Hindlimb muscle (tissue), 1 donor: ENCODE measurements at regions not wholly inside any gene's neighbourhood (a gene's known extent, or its start where the extent isn't known, plus 50 kb on each side); places are given as distances from the start of the nearest gene placed in this dataset.
A peak's percentile ranks its signal among the peaks of the same experiment; 100 is the strongest.

Experiments
- DNase-seq: peaks from one replicate; pipeline ENCODE4 v3.0.0-alpha.2; 2013

DNA sequence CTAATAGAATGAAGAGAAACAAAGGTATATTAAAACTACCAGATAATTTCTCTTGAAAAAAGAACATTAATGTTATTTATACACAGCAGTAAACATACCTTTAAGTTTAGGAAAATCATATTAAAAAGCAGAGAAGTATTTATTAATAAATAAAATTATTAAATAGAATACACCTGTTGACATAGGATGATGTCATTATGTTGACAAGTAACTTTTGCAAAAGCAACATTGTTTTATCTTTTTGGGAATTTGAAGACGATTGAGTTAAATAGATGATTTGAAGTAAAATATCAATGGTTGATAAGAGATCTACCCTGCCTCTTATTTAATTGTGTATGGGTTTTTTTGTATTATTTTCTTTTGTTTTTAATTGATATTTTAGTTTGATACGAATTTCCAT is 711.1 kb upstream of the NUDT12 start:
- DNase-seq: no peak

- DNase-seq: no peak
These were observed 704.9 kb upstream of the NUDT12 start for GRCh38 chr5:104267320-104268015.

DNA sequence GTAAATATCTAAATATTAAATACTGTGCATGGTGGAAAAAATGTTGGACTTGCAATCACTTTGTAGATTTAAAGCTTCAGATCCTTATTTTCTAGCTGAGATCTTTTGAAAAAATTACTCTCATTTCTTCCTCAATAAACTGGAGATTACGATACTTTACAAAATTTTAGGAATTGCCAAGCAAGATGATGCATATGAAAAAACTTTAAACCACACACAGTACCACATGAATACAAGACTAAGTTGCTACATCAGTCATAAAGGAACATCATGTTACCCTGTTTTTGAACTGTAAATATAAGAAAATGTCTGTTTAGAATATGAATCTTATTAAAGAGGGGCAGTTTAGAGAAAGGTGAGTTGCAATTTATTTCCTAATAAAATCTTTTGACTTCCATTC is 703.6 kb upstream of the NUDT12 start:
- no peak for DNase-seq

DNA sequence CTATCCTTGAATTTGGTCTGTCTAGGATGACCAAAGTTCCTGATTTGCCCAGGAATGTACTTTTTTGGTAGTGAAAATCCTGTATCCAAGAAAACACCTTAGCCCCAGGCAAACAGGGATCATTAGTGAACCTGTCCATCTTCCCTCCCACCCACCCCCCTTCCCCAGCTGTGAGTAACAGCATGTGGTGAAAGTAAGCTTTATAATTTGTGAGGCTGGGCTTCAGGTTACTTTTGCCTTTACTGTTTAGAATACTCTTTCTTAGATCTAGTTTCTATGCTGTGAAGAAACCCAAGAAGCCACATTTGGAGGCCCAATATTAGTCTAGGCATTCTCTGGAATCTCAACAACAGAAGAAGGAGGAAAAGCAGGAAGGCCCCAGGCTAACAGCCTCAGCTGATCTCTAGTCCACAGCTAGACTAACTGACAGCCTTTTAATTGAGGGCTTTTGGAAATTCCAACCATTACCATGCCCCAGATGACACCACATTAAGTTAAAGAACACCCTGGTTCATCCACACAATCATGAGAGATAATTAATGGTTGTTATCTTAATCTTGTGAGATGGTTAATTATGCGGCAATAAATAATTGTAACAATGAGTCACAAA is 703.0 kb upstream of the NUDT12 start:
- no peak for DNase-seq

DNA sequence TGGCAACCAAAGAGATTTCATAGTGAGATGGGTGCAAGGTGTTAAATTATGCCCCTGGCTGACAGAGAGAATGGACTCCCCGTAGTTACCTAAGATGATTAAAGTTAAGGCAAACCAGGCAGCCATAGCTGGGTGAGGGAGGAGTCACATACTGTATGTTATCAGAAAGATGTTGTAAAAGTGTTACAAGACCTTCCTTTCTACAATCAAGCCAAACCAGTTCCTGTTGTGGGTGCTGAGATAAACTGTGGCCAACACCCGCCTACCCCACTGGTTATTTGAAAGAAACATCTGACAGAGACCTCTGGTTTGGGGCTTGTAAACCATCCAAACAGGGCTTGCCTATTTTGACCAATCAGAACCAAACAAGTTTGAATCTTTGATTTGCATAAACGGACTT is 684.7 kb upstream of the NUDT12 start:
- no peak for DNase-seq

DNA sequence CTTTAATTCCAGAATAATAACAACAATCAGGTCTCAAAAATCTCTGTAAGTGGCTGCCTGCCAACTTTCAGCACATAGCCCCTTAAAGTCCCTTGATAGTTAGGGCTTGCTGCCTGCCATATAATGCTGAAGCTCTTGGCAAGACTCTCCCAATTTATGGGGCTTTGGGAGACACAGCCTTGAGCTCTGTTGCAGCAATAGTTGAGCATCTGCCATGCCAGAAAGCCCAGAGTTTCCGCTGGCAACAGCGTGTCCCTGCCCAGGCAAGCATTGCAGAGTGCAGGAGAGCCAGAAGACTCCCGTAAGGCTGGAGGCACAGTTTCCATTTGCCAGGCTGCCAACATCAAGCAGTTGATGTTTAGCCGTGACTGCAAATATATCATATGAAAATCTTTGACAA is 678.5 kb upstream of the NUDT12 start:
- DNase-seq: peak; percentile 8

GRCh38 chr5:104237586-104237985 is 675.0 kb upstream of the NUDT12 start:
- no peak for DNase-seq

DNA sequence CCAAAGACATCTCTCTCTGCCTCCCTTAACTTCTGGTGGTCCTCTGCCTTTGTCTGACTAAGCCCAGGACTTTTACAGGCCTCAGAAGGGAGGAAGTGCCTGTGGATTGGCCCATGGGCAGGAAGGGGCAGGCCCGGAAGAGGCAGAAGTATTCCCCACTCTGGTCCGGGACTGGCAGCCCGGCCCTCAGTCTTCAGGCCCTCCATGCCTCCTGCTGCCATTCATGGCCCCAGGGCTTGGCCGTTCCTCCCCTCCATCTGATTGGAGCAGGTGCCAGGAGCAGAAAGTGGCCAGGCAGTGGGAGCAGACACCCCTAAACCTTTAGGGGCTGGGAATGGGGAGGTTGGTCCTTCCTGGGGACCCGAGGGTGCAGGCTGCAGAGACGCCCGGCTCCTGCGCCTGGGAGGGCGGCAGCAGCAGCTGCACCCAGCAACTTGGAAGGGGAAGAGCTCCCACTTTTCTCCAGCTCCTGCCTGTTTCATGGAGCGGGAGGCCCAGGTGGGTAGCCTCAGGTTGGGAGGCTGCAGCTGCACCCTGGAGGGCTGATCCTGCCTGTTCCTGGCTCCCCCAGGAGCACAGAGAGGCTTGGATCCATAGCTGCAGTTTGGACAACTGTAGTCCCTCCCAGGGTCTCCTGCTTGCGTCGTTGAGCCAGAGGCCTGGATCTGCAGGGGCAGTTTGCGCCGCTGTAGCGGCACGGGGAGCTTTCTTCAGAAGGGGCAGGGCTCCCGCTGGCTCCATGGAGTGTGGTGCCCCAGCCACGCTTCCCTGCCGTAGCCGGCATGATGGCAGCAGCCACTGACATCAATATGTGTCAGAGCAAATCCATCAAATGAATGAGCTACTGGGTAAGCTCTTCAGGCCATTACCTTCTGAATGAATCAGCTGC is 661.5 kb upstream of the NUDT12 start:
- DNase-seq: no peak

DNA sequence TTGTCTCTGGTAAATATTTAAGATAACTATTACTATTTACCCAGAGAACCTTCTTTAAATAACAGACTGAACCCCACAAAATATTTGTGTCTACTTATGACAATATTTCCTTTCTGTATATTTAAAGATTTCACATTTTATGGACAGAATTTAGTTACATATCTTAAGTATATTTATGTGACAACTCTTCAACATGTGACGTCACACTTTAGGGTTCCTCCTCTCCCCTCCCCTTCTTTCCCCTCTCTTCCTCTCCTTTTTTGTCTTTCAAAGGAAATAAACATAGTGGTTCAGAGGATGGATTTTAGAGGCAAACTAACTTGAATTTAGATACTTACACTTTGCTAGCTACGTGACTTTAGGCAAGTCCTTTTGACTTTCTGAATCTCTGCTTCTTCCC is 655.6 kb upstream of the NUDT12 start:
- DNase-seq: no peak

DNA sequence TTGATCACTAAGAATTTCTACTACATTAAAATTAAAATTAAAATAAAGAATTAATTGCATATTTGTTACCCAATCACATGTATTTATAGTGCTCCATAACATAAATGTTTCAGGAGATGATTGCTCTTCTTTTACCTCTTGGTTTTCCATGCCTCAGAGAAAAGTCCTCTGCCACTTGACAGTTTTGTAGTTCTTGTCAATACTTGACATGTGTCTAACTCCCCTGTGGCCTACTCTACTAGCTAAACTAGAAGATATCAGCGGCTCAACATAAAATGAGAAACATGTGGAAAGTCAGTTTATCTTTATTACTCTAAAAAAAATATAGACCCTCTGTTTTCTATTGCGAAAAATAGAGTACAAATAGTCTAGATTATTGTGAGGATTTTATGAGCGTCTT is 650.6 kb upstream of the NUDT12 start:
- no peak for DNase-seq

GRCh38 chr5:104199771-104200170 is 637.2 kb upstream of the NUDT12 start:
- DNase-seq: no peak

- DNase-seq: no peak
These were observed 635.6 kb upstream of the NUDT12 start for GRCh38 chr5:104198156-104198555.

GRCh38 chr5:104189909-104190308 is 627.3 kb upstream of the NUDT12 start:
- DNase-seq: no peak

DNA sequence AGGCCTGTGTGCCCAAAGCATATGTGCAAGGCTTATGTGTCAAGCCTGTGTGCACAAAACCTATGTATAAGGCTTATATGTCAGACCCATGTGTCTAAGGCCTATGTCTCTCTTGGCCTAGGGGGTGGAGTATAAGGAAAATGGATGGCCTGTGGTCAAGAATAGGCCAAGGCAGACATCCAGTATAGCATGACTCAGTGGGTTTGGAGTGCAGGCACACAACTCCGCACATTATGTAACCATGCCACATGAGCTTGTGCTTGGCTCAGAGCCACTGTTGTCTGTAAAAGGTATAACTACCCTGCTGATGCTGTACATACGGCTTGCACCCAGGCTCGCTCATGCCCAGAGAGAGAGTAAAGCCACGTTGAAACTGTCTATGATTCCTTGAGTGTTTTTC is 626.4 kb upstream of the NUDT12 start:
- DNase-seq: no peak

DNA sequence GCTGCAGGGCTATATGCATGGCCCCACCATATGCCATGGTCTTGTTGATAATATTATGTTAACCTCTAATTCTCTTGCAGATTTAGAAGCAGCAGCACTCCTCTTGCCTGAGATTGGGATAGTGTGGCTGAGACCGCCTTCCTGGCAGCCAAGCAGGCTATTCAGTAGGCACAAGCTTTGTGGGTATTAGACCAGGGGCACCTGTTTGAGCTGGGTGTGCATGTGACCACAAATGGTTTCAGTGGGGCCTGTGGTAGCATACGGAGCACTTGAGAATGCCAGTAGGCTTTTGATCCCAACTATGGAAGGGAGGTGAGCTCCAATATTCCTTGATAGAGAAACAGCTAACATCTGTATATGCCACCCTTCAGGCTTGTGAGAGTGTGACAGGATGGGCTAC is 625.1 kb upstream of the NUDT12 start:
- no peak for DNase-seq

GRCh38 chr5:104186510-104186909 is 623.9 kb upstream of the NUDT12 start:
- DNase-seq: no peak

GRCh38 chr5:104186100-104186499 is 623.5 kb upstream of the NUDT12 start:
- DNase-seq: no peak

- no peak for DNase-seq
These were observed 621.7 kb upstream of the NUDT12 start for GRCh38 chr5:104184264-104184663.

- DNase-seq: peak; percentile 5
These were observed 616.4 kb upstream of the NUDT12 start for GRCh38 chr5:104178829-104179456.

- no peak for DNase-seq
These were observed 615.5 kb upstream of the NUDT12 start for GRCh38 chr5:104178066-104178465.

DNA sequence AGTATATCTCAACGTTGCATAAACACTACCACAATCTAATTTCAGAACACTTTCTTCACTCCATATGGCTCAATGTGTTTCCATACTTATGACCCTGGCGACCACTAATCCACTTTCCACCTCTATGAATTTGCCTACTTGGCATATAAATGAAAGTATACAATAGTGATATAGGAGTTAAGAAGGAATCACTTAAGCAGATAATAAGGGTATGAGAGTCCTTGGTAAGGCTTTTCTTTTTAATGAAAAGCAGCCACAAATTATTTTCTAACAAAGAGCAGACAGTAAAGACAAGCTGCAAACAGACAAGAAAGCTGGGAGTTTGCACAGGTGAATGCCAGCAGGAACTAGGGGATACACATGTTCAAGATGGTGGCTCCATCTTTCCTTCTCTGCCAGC is 615.1 kb upstream of the NUDT12 start:
- DNase-seq: no peak

DNA sequence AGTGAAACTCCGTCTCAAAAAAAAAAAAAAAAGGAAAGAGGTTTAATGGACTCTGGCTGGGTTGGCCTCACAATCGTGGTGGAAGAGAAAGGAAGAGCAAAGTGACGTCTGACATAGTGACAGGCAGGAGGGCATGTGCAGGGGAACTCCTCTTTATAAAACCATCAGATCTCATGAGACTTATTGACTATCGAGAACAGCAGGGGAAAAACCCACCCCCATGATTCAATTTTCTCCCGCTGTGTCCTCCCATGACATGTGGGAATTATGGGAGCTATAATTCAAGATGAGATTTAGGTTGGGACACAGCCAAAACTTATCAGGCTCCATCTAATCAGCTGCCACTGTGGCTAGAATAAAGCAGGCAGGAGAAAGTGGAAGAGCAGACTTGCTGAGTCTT is 610.4 kb upstream of the NUDT12 start:
- DNase-seq: no peak
